ENCODE measurements at regions not wholly inside any gene's neighbourhood (a gene's known extent, or its start where the extent isn't known, plus 50 kb on each side); places are given as distances from the start of the nearest gene placed in this dataset.

DNA sequence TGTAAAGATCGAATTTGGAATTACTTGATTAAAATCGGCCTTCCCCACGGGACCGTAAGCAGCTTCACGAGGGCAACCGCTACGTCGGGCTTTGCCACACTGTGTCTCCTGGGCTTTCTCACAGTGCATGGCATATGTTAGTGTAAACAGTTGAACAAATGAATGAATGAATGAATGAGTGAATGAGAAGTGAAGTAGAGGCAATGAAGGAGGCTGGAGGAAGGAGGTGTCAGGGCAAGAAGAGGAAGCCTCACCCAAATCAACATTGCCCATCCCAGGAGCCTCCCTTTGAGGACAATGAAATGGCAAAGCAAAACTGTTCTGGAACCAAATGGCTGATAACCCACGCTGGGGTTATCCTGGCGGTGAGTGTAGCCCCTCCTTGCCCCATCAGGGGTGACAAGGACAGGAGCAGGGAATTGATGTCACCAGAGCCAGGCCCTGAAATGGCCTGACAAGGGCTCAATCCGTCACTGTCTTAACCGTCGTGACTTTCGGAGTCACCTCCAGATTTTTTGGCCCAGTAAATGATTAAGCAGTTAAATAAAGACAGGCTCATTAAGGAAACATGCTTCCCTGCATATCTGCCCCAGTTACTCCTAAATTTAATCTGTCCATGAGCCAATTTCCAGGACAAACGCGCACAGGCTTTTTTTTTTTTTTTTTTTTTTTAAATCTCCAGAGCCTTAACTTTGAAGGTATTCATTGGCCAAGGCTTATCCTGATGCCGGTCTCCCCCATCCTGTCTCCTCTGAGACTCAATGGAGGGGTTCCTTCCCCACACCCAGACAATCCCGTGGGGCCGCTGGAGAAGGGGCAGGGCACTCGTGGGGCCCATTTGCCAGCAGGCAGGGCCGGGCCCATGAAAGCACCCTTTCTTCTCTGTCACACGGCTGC, 88.4 kb upstream of the BOD1 start:
- H3K27ac ChIP-seq: no peak overlapping the region

GRCh38 chr5:173705512-173706044, 89.1 kb upstream of the BOD1 start:
- no peak overlapping the region for H3K27ac ChIP-seq
- TF ChIP-seq, protein P1, sequence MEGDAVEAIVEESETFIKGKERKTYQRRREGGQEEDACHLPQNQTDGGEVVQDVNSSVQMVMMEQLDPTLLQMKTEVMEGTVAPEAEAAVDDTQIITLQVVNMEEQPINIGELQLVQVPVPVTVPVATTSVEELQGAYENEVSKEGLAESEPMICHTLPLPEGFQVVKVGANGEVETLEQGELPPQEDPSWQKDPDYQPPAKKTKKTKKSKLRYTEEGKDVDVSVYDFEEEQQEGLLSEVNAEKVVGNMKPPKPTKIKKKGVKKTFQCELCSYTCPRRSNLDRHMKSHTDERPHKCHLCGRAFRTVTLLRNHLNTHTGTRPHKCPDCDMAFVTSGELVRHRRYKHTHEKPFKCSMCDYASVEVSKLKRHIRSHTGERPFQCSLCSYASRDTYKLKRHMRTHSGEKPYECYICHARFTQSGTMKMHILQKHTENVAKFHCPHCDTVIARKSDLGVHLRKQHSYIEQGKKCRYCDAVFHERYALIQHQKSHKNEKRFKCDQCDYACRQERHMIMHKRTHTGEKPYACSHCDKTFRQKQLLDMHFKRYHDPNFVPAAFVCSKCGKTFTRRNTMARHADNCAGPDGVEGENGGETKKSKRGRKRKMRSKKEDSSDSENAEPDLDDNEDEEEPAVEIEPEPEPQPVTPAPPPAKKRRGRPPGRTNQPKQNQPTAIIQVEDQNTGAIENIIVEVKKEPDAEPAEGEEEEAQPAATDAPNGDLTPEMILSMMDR (conservative IDR thresholded peaks at IDR 0.05): no peak
- TF ChIP-seq ZFX (IDR thresholded peaks at IDR 0.05): no peak

More for the DNA sequence above, 88.4 kb upstream of the BOD1 start:
- TF ChIP-seq ZFX (IDR thresholded peaks at IDR 0.05): no peak
- TF ChIP-seq, protein P1 (conservative IDR thresholded peaks at IDR 0.05): no peak

- TF ChIP-seq, protein P1 (conservative IDR thresholded peaks at IDR 0.05): no peak
- no peak for TF ChIP-seq ZFX (IDR thresholded peaks at IDR 0.05)
- no peak overlapping the region for H3K27ac ChIP-seq
These were observed 90.2 kb upstream of the BOD1 start for GRCh38 chr5:173706700-173707099.

DNA sequence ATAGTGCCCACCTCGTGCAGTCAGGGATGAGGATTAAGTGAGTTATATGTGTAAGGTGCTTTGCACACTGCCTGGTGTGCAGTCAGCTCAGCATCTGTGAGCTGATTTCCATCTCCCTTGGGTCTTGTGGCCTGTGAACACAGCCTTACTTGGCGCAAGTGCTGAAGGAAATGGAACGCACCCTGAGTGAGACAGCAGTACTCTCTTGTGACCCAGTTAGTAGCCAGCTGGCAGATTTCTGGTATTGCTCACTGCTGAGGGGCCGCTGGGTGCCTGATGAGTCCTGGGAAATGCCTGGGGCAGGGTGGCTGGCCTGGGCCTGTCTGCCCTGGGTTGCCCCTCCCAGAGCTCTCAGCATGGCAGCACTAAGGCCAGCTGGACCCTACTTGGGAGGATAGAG, 90.9 kb upstream of the BOD1 start:
- TF ChIP-seq, protein P1 (conservative IDR thresholded peaks at IDR 0.05): no peak
- no peak for TF ChIP-seq ZFX (IDR thresholded peaks at IDR 0.05)
- H3K27ac ChIP-seq: no peak overlapping the region

GRCh38 chr5:173709145-173709544, 92.7 kb upstream of the BOD1 start:
- TF ChIP-seq ZFX (IDR thresholded peaks at IDR 0.05): no peak
- TF ChIP-seq, protein P1 (conservative IDR thresholded peaks at IDR 0.05): no peak
- H3K27ac ChIP-seq: no peak overlapping the region

- no peak for TF ChIP-seq ZFX (IDR thresholded peaks at IDR 0.05)
- TF ChIP-seq, protein P1 (conservative IDR thresholded peaks at IDR 0.05): no peak
- H3K27ac ChIP-seq: no peak overlapping the region
These were observed 93.3 kb upstream of the BOD1 start for GRCh38 chr5:173709761-173710160.

- no peak for TF ChIP-seq ZFX (IDR thresholded peaks at IDR 0.05)
- TF ChIP-seq, protein P1 (conservative IDR thresholded peaks at IDR 0.05): no peak
These were observed 94.1 kb upstream of the BOD1 start for GRCh38 chr5:173710528-173710927.

More at GRCh38 chr5:173710528-173710927, 94.1 kb upstream of the BOD1 start:
- no peak overlapping the region for H3K27ac ChIP-seq

Data from C4-2B (cell line).